ENCODE measurements at regions not wholly inside any gene's neighbourhood (a gene's known extent, or its start where the extent isn't known, plus 50 kb on each side); places are given as distances from the start of the nearest gene placed in this dataset.

DNA sequence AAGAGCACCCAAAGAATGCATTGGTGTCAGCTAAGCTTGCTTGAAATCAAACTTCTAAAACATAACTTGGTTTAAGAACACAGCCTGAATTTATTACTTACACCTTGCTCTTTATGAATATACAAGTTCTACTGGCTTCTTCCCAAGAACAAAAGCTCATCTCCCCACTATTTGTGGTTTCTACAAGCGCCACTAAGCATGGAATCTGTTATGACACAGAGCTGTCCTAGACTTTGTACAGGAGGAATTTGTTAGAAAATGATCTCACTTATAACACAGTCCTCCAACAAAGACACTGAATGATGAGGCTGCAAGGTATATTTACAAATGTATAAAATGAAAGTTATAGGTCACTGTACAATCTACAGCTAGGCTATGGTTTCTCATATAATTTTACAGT is 452.1 kb downstream of the BCAT1 start:
- Histone ChIP-seq H2AFZ (ENCODE audit: low read length) (no peak overlapping the region), H3K27ac (ENCODE audit: extremely low read length, insufficient read depth, low read length) (no peak overlapping the region), H4K20me1 (ENCODE audit: insufficient read depth, low read length) (no peaks in the 10 kb centered on the region), H3K4me2 (ENCODE audit: low read depth, low read length) (no peak overlapping the region), H3K4me3 (replicated peaks in 1 of 3; ENCODE audit: insufficient read depth in 1 of 3, low read depth in 2 of 3, low read length in 3 of 3) (no peak overlapping the region), H3K9me3 (ENCODE audit: low read length) (no peaks in the 10 kb centered on the region), H3K27me3 (ENCODE audit: control insufficient read depth in 1 of 2, insufficient read depth in 2 of 2, low read length in 2 of 2) (no peaks in the 10 kb centered on the region), H3K4me1 (ENCODE audit: insufficient read depth, low read length) (peaks cover 7% of the 10 kb centered on the region), H3K79me2 (ENCODE audit: insufficient read depth, low read length) (no peaks in the 10 kb centered on the region), H3K36me3 (replicated peaks in 1 of 2; ENCODE audit: control insufficient read depth in 1 of 2, insufficient read depth in 2 of 2, low read length in 2 of 2) (no peaks in the 10 kb centered on the region), H3K9ac (ENCODE audit: insufficient read depth, low read depth, low read length) (no peak overlapping the region)
- WGBS (ENCODE audit: low lambda C conversion rate): 33% methylated on average over 1 of the region's 1 CpG
- no TSS peak for BruUV-seq (replicated peaks)
- intact Hi-C loops (cut with micrococcal nuclease; ENCODE audit: unreplicated experiment) (no loop called here), in situ Hi-C loops (cut with HindIII; ENCODE audit: extremely low pct_ligation_motif_present, low pct_unique_long_range_greater_than_20kb) (no loop called here)
- FAIRE-seq: no peak
- TF ChIP-seq RAD51 (IDR thresholded peaks at IDR 0.05; ENCODE audit: borderline replicate concordance) (no peak), ZNF292 (CRISPR knock-in tag; IDR thresholded peaks at IDR 0.05; ENCODE audit: borderline replicate concordance, low read depth) (no peak), RCOR2 (CRISPR knock-in tag; IDR thresholded peaks at IDR 0.05) (no peak), REXO4 (CRISPR knock-in tag; IDR thresholded peaks at IDR 0.05; ENCODE audit: borderline replicate concordance) (no peak)
- ChIA-PET POLR2A (no interaction called here), CTCF (ENCODE audit: low intra/inter-chr PET ratio, low total read pairs) (no interaction called here)
- no peak for ATAC-seq
- no peak for DNase-seq (ENCODE audit: low spot score)

- H4K20me1 ChIP-seq (ENCODE audit: insufficient read depth, low read length): no peaks in the 10 kb centered on the region
- H2AFZ ChIP-seq (ENCODE audit: low read length): no peak overlapping the region
- no peak overlapping the region for H3K9ac ChIP-seq (ENCODE audit: insufficient read depth, low read depth, low read length)
- no TSS peak for BruUV-seq (replicated peaks)
- intact Hi-C loops (cut with micrococcal nuclease; ENCODE audit: unreplicated experiment) (no loop called here), in situ Hi-C loops (cut with HindIII; ENCODE audit: extremely low pct_ligation_motif_present, low pct_unique_long_range_greater_than_20kb) (no loop called here)
- WGBS (ENCODE audit: low lambda C conversion rate): 12% methylated on average over 2 of the region's 2 CpGs
- no peaks in the 10 kb centered on the region for H3K79me2 ChIP-seq (ENCODE audit: insufficient read depth, low read length)
- POLR2A ChIA-PET: no interaction called here
- no peak for DNase-seq (ENCODE audit: low spot score)
- CTCF ChIA-PET (ENCODE audit: low intra/inter-chr PET ratio, low total read pairs): no interaction called here
- no peak overlapping the region for H3K4me2 ChIP-seq (ENCODE audit: low read depth, low read length)
- ATAC-seq: no peak
- H3K9me3 ChIP-seq (ENCODE audit: low read length): no peaks in the 10 kb centered on the region
- no peaks in the 10 kb centered on the region for H3K27me3 ChIP-seq (ENCODE audit: control insufficient read depth in 1 of 2, insufficient read depth in 2 of 2, low read length in 2 of 2)
- H3K4me1 ChIP-seq (ENCODE audit: insufficient read depth, low read length): peaks cover 8% of the 10 kb centered on the region
- no peak overlapping the region for H3K4me3 ChIP-seq (replicated peaks in 1 of 3; ENCODE audit: insufficient read depth in 1 of 3, low read depth in 2 of 3, low read length in 3 of 3)
- H3K36me3 ChIP-seq (replicated peaks in 1 of 2; ENCODE audit: control insufficient read depth in 1 of 2, insufficient read depth in 2 of 2, low read length in 2 of 2): no peaks in the 10 kb centered on the region
- FAIRE-seq: no peak
- no peak overlapping the region for H3K27ac ChIP-seq (ENCODE audit: extremely low read length, insufficient read depth, low read length)
- TF ChIP-seq DR1 (CRISPR knock-in tag; IDR thresholded peaks at IDR 0.05) (no peak), ZFP90 (CRISPR knock-in tag; IDR thresholded peaks at IDR 0.05; ENCODE audit: borderline replicate concordance) (no peak), MAX (IDR thresholded peaks at IDR 0.05) (no peak), ZNF740 (CRISPR knock-in tag; IDR thresholded peaks at IDR 0.05) (no peak), MXD4 (CRISPR knock-in tag; IDR thresholded peaks at IDR 0.05) (no peak), ZNF780A (CRISPR knock-in tag; IDR thresholded peaks at IDR 0.05) (no peak), ZBTB7B (CRISPR knock-in tag; IDR thresholded peaks at IDR 0.05) (no peak), ZNF326 (CRISPR knock-in tag; IDR thresholded peaks at IDR 0.05; ENCODE audit: borderline replicate concordance) (no peak)
- TF ChIP-seq, protein P1, sequence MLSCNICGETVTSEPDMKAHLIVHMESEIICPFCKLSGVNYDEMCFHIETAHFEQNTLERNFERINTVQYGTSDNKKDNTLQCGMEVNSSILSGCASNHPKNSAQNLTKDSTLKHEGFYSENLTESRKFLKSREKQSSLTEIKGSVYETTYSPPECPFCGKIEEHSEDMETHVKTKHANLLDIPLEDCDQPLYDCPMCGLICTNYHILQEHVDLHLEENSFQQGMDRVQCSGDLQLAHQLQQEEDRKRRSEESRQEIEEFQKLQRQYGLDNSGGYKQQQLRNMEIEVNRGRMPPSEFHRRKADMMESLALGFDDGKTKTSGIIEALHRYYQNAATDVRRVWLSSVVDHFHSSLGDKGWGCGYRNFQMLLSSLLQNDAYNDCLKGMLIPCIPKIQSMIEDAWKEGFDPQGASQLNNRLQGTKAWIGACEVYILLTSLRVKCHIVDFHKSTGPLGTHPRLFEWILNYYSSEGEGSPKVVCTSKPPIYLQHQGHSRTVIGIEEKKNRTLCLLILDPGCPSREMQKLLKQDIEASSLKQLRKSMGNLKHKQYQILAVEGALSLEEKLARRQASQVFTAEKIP (CRISPR knock-in tag; IDR thresholded peaks at IDR 0.05; ENCODE audit: borderline replicate concordance): no peak
- TF ChIP-seq, protein P2, sequence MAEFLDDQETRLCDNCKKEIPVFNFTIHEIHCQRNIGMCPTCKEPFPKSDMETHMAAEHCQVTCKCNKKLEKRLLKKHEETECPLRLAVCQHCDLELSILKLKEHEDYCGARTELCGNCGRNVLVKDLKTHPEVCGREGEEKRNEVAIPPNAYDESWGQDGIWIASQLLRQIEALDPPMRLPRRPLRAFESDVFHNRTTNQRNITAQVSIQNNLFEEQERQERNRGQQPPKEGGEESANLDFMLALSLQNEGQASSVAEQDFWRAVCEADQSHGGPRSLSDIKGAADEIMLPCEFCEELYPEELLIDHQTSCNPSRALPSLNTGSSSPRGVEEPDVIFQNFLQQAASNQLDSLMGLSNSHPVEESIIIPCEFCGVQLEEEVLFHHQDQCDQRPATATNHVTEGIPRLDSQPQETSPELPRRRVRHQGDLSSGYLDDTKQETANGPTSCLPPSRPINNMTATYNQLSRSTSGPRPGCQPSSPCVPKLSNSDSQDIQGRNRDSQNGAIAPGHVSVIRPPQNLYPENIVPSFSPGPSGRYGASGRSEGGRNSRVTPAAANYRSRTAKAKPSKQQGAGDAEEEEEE (CRISPR knock-in tag; IDR thresholded peaks at IDR 0.05; ENCODE audit: borderline replicate concordance): no peak
- TF ChIP-seq, protein P3, sequence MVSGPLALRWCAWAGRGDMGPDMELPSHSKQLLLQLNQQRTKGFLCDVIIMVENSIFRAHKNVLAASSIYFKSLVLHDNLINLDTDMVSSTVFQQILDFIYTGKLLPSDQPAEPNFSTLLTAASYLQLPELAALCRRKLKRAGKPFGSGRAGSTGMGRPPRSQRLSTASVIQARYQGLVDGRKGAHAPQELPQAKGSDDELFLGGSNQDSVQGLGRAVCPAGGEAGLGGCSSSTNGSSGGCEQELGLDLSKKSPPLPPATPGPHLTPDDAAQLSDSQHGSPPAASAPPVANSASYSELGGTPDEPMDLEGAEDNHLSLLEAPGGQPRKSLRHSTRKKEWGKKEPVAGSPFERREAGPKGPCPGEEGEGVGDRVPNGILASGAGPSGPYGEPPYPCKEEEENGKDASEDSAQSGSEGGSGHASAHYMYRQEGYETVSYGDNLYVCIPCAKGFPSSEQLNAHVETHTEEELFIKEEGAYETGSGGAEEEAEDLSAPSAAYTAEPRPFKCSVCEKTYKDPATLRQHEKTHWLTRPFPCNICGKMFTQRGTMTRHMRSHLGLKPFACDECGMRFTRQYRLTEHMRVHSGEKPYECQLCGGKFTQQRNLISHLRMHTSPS (CRISPR knock-in tag; IDR thresholded peaks at IDR 0.05; ENCODE audit: low read depth): no peak
These were observed 454.5 kb downstream of the BCAT1 start for GRCh38 chr12:24494401-24494800.

Measured in HepG2 (cell line).